SU-DHL-6 (cell line): ENCODE measurements at regions not wholly inside any gene's neighbourhood (a gene's known extent, or its start where the extent isn't known, plus 50 kb on each side); places are given as distances from the start of the nearest gene placed in this dataset.

ENCODE experiments used
- H2AFZ ChIP-seq: fragments of 200-600 bp; sonication (generic); 2 replicates; pipeline ENCODE4 v1.6.1; 2014; ENCODE audit warnings: low read depth, mild to moderate bottlenecking, moderate library complexity, mixed read lengths, antibody characterized with exemption, low read length; ENCODE audit not compliant: severe bottlenecking
- H3F3A ChIP-seq: fragments of 200-600 bp; shearing (Covaris generic); 2 replicates; pipeline ENCODE4 v1.6.0; 2016; ENCODE audit warnings: antibody characterized with exemption, mild to moderate bottlenecking; ENCODE audit not compliant: insufficient read depth
- H3K27ac ChIP-seq: fragments of 200-600 bp; sonication (generic); 2 replicates; pipeline ENCODE4 v1.5.1; 2016; ENCODE audit warnings: low read depth, mild to moderate bottlenecking, low read length, moderate library complexity, mixed read lengths
- H3K27me3 ChIP-seq: fragments of 200-600 bp; sonication (generic), shearing (Covaris generic); 2 replicates; pipeline ENCODE4 v1.6.0; 2014; ENCODE audit warnings: mild to moderate bottlenecking, low read length
- H3K36me3 ChIP-seq: fragments of 200-600 bp; sonication (generic); 2 replicates; pipeline ENCODE4 v1.6.1; 2014; ENCODE audit warnings: mild to moderate bottlenecking, low read length, mixed read lengths
- H3K4me2 ChIP-seq: fragments of 300-600, 200-600 bp; shearing (Covaris generic), sonication (generic); 2 replicates; pipeline ENCODE4 v1.6.0; 2014; ENCODE audit warnings: low read length, low read depth, mild to moderate bottlenecking; ENCODE audit not compliant: poor library complexity, severe bottlenecking
- H3K4me3 ChIP-seq: fragments of 200-600 bp; sonication (generic); 2 replicates; pipeline ENCODE4 v1.5.1; 2014; ENCODE audit warnings: antibody characterized with exemption, low read length, mild to moderate bottlenecking, mixed read lengths; ENCODE audit not compliant: insufficient read depth, poor library complexity, severe bottlenecking
- H3K79me2 ChIP-seq: fragments of 200-600 bp; sonication (generic); 2 replicates; pipeline ENCODE4 v1.6.1; 2014; ENCODE audit warnings: mild to moderate bottlenecking, low read length, moderate library complexity; ENCODE audit not compliant: insufficient read depth
- H3K9ac ChIP-seq: fragments of 200-600 bp; sonication (generic); 2 replicates; pipeline ENCODE4 v1.7.0; 2014; ENCODE audit warnings: mild to moderate bottlenecking, low read length
- H3K9me2 ChIP-seq: fragments of 200-600 bp; sonication (generic); replicated peaks from 2 replicates; pipeline ENCODE4 v1.6.1; 2014; ENCODE audit warnings: low read length; ENCODE audit not compliant: insufficient read depth
- H3K9me3 ChIP-seq: fragments of 200-600 bp; sonication (generic); 2 replicates; pipeline ENCODE4 v1.6.1; 2014; ENCODE audit warnings: low read length, mixed read lengths; ENCODE audit not compliant: insufficient read depth
- H4K20me1 ChIP-seq: fragments of 200-600 bp; sonication (generic); 2 replicates; pipeline ENCODE4 v1.6.1; 2014; ENCODE audit warnings: low read depth, mild to moderate bottlenecking, antibody characterized with exemption, low read length, moderate library complexity, mixed read lengths
- EZH2phosphoT487 ChIP-seq: fragments of 200-600 bp; sonication (generic), shearing (Covaris generic); conservative IDR thresholded peaks from 2 replicates; pipeline ENCODE4 v1.6.1; 2018; ENCODE audit warnings: mild to moderate bottlenecking, antibody characterized with exemption, low read length, moderate library complexity, mixed read lengths
- TF ChIP-seq, protein P1 (sequence below): fragments of 200-600 bp; sonication (generic); IDR thresholded peaks from one replicate; pipeline ENCODE4 v1.5.1; 2017; ENCODE audit warnings: antibody characterized with exemption, mild to moderate bottlenecking, low read length, moderate library complexity; ENCODE audit not compliant: insufficient read depth, poor library complexity, severe bottlenecking

DNA sequence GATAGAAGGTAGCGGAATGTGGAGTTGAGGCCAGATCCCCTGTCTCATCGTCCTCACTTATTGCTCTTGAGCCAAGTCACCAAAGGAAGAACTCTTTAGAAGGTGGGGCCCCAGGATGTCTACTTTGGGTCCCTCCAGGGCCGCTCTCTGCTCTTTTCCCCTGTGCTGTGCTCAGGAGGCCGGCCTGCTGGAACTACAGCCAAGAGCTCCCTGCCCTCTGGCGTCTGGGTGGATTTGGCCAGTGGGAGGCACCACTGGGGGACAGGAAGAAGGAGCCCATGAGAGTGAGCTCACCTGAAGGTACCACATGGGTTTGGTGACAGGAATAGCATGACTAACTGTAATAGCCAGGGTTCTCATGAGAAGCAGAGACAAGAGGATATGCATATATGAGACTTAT is 97.7 kb upstream of the FAM180A start:
- H3K9ac ChIP-seq: no peak overlapping the region
- no peaks in the 10 kb centered on the region for H4K20me1 ChIP-seq
- no peaks in the 10 kb centered on the region for H3F3A ChIP-seq
- H3K27ac ChIP-seq: no peak overlapping the region
- H3K36me3 ChIP-seq: no peaks in the 10 kb centered on the region
- no peak overlapping the region for H3K4me2 ChIP-seq
- TF ChIP-seq, protein P1, sequence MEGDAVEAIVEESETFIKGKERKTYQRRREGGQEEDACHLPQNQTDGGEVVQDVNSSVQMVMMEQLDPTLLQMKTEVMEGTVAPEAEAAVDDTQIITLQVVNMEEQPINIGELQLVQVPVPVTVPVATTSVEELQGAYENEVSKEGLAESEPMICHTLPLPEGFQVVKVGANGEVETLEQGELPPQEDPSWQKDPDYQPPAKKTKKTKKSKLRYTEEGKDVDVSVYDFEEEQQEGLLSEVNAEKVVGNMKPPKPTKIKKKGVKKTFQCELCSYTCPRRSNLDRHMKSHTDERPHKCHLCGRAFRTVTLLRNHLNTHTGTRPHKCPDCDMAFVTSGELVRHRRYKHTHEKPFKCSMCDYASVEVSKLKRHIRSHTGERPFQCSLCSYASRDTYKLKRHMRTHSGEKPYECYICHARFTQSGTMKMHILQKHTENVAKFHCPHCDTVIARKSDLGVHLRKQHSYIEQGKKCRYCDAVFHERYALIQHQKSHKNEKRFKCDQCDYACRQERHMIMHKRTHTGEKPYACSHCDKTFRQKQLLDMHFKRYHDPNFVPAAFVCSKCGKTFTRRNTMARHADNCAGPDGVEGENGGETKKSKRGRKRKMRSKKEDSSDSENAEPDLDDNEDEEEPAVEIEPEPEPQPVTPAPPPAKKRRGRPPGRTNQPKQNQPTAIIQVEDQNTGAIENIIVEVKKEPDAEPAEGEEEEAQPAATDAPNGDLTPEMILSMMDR: no peak
- no peak for TF ChIP-seq EZH2phosphoT487
- H3K9me2 ChIP-seq: no peaks in the 10 kb centered on the region
- no peaks in the 10 kb centered on the region for H3K27me3 ChIP-seq
- H2AFZ ChIP-seq: no peak overlapping the region
- H3K4me3 ChIP-seq: no peak overlapping the region
- H3K9me3 ChIP-seq: no peaks in the 10 kb centered on the region
- H3K79me2 ChIP-seq: no peaks in the 10 kb centered on the region

DNA sequence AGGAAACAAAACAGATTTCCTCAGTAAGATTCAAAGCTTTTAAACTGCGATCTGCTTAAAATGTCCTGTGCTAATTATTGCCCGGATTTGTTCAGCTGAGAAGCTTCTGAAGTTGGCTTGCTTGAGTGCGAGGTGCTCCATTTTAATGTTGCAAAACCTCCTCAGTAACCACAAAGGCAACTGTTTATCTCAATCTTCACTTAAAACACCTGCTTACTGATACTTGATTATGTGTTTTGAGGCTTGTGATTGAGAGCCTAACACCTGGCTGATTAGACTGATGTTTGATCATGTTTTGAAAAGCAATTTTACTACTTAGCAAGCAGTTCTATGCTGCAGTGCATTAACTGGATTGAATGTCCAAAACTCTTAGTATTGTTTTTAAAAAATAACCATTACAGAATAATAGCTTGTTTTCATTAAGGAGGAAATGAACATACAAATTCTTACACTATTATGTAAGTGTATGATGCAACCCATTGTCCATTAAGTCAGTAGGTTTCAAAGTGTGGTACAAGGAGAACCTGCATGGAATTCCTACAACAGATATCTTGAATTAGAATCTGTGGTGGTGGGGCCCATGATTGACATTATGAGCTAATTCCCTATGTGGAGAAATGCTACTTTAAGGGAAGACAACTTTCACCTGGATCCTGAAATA is 96.9 kb upstream of the FAM180A start:
- H3K27me3 ChIP-seq: no peaks in the 10 kb centered on the region
- H2AFZ ChIP-seq: no peak overlapping the region
- no peaks in the 10 kb centered on the region for H3K9me3 ChIP-seq
- H3F3A ChIP-seq: no peaks in the 10 kb centered on the region
- no peaks in the 10 kb centered on the region for H3K9me2 ChIP-seq
- H3K4me2 ChIP-seq: no peak overlapping the region
- H3K4me3 ChIP-seq: no peak overlapping the region
- no peak overlapping the region for H3K27ac ChIP-seq
- H3K9ac ChIP-seq: no peak overlapping the region
- no peaks in the 10 kb centered on the region for H4K20me1 ChIP-seq
- no peak for TF ChIP-seq EZH2phosphoT487
- TF ChIP-seq, protein P1: no peak
- H3K36me3 ChIP-seq: no peaks in the 10 kb centered on the region
- no peaks in the 10 kb centered on the region for H3K79me2 ChIP-seq

DNA sequence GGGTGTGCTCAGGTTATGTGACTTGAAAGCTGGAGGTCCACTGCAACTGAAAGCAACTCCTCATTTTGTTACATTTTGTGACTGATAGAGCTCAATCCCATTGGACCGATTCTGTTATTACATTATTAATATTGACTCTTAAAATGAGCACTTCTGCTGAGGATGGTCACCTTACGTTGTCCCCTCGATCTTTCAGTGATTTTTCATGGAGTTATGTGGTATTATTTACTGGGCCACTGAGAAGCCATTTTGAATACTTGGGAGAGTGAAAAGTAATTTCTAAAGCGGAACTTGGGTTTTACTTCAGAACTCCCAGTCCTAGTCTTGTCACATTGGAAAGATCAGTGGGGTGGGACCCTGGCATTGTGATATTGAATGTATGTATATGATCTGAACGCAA is 96.3 kb upstream of the FAM180A start:
- H2AFZ ChIP-seq: no peak overlapping the region
- TF ChIP-seq EZH2phosphoT487: no peak
- TF ChIP-seq, protein P1: no peak
- H3K4me3 ChIP-seq: no peak overlapping the region
- no peaks in the 10 kb centered on the region for H3K79me2 ChIP-seq
- H3K27ac ChIP-seq: no peak overlapping the region
- H3K27me3 ChIP-seq: no peaks in the 10 kb centered on the region
- no peaks in the 10 kb centered on the region for H4K20me1 ChIP-seq
- H3K36me3 ChIP-seq: no peaks in the 10 kb centered on the region
- H3K9me2 ChIP-seq: no peaks in the 10 kb centered on the region
- no peaks in the 10 kb centered on the region for H3F3A ChIP-seq
- H3K9me3 ChIP-seq: no peaks in the 10 kb centered on the region
- no peak overlapping the region for H3K9ac ChIP-seq
- no peak overlapping the region for H3K4me2 ChIP-seq
